SK-N-DZ (cell line): ENCODE measurements at regions not wholly inside any gene's neighbourhood (a gene's known extent, or its start where the extent isn't known, plus 50 kb on each side); places are given as distances from the start of the nearest gene placed in this dataset.

Experiments
- DNase-seq: peaks from one replicate; pipeline ENCODE4 v3.0.0-alpha.2; 2015; ENCODE audit warnings: low spot score

- no peak for DNase-seq
Observed at GRCh38 chr2:228654707-228655106, 473.2 kb upstream of the SPHKAP start.

- no peak for DNase-seq
Observed at GRCh38 chr2:228653884-228654283, 472.4 kb upstream of the SPHKAP start.

GRCh38 chr2:228652366-228652765 is 470.9 kb upstream of the SPHKAP start:
- DNase-seq: no peak

- no peak for DNase-seq
Observed at GRCh38 chr2:228649876-228650275, 468.4 kb upstream of the SPHKAP start.

- DNase-seq: no peak
Observed at GRCh38 chr2:228649447-228649846, 468.0 kb upstream of the SPHKAP start.

GRCh38 chr2:228648541-228648940 is 467.1 kb upstream of the SPHKAP start:
- no peak for DNase-seq

GRCh38 chr2:228646061-228646460 is 464.6 kb upstream of the SPHKAP start:
- no peak for DNase-seq

- no peak for DNase-seq
Observed at GRCh38 chr2:228644199-228644598, 462.7 kb upstream of the SPHKAP start.

- DNase-seq: no peak
Observed at GRCh38 chr2:228642861-228643260, 461.4 kb upstream of the SPHKAP start.

GRCh38 chr2:228630786-228631185 is 449.3 kb upstream of the SPHKAP start:
- DNase-seq: no peak

GRCh38 chr2:228629251-228629650 is 447.8 kb upstream of the SPHKAP start:
- no peak for DNase-seq

GRCh38 chr2:228628682-228629081 is 447.2 kb upstream of the SPHKAP start:
- no peak for DNase-seq

- no peak for DNase-seq
Observed at GRCh38 chr2:228627510-228627909, 446.0 kb upstream of the SPHKAP start.

GRCh38 chr2:228625481-228625880 is 444.0 kb upstream of the SPHKAP start:
- DNase-seq: no peak

- DNase-seq: no peak
Observed at GRCh38 chr2:228624733-228625132, 443.2 kb upstream of the SPHKAP start.

- DNase-seq: no peak
Observed at GRCh38 chr2:228615496-228615895, 434.0 kb upstream of the SPHKAP start.

- DNase-seq: no peak
Observed at GRCh38 chr2:228614741-228615140, 433.3 kb upstream of the SPHKAP start.

GRCh38 chr2:228613133-228613850 is 431.8 kb upstream of the SPHKAP start:
- no peak for DNase-seq

GRCh38 chr2:228611171-228611570 is 429.7 kb upstream of the SPHKAP start:
- no peak for DNase-seq

GRCh38 chr2:228602288-228602687 is 420.8 kb upstream of the SPHKAP start:
- no peak for DNase-seq

- no peak for DNase-seq
Observed at GRCh38 chr2:228600265-228600664, 418.8 kb upstream of the SPHKAP start.

GRCh38 chr2:228599781-228600180 is 418.3 kb upstream of the SPHKAP start:
- no peak for DNase-seq

- no peak for DNase-seq
Observed at GRCh38 chr2:228599297-228599696, 417.8 kb upstream of the SPHKAP start.

GRCh38 chr2:228597032-228597431 is 415.5 kb upstream of the SPHKAP start:
- DNase-seq: no peak
